ENCODE measurements at regions not wholly inside any gene's neighbourhood (a gene's known extent, or its start where the extent isn't known, plus 50 kb on each side); places are given as distances from the start of the nearest gene placed in this dataset.

DNA sequence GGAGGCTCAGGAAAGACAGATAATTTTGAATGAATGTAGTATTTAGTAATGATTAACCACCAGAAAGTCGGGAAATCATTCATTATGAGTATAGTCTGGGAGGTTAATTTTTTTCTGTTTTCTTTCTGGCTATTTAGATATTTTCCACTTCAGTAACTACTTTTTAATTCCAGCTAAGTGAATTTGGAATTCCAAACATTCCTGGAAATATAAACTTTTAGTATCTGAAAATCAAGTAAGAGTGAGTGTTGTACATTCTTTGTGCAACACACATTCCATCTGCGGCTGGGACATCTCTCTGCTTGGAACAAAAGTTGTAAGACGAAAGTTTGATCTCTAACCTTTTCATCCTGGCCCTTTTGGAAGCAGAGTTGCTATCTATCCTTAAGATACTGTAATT, 275.7 kb upstream of the SPRED2 start:
- DNase-seq (peak; percentile 36), ATAC-seq (ENCODE audit: low read depth) (peak; percentile 81)
- H2BK5ac ChIP-seq (ENCODE audit: low read depth, low read length, poor library complexity, severe bottlenecking) = peak overlapping the region; percentile 11
- peaks cover 5% of the 10 kb centered on the region for H3K27me3 ChIP-seq (ENCODE audit: control insufficient read depth, insufficient read depth, low read length)
- TF ChIP-seq BHLHE40 (IDR thresholded peaks at IDR 0.05; ENCODE audit: low read depth, low read length) = no peak
- peak; percentile 13; the same call in 1 of the 2 replicates for TF ChIP-seq CEBPB (IDR thresholded peaks at IDR 0.05; ENCODE audit: low read depth, low read length)
- H4K8ac ChIP-seq (ENCODE audit: low read depth in 2 of 2, low read length in 2 of 2) = peak overlapping the region in 1 of 2 experiments; percentile 56; a peak in 1 of 4 replicates
- H4K20me1 ChIP-seq (ENCODE audit: insufficient read depth, low read length) = no peaks in the 10 kb centered on the region
- in situ Hi-C loops (cut with MboI; ENCODE audit: low sequenced_read_pairs) = no loop called here
- no peak overlapping the region; the same call in 1 of the 2 replicates for H3K9ac ChIP-seq (ENCODE audit: low read depth, low read length)
- H3K27ac ChIP-seq (ENCODE audit: insufficient read depth, low read length) = peak overlapping the region; percentile 68; the same call in 1 of the 2 replicates
- H3K4me2 ChIP-seq (ENCODE audit: low read depth, low read length) = peak overlapping the region; percentile 75
- H3K4me1 ChIP-seq (ENCODE audit: control insufficient read depth, insufficient read depth, low read length) = peaks cover 5% of the 10 kb centered on the region
- H3K9me1 ChIP-seq (ENCODE audit: insufficient read depth, low read length) = peaks cover 2% of the 10 kb centered on the region; the same call in 1 of the 2 replicates
- H3K14ac ChIP-seq (replicated peaks; ENCODE audit: low read depth, low read length) = no peak overlapping the region
- H3K4me3 ChIP-seq (ENCODE audit: insufficient read depth, low read depth, low read length) = no peak overlapping the region
- peak overlapping the region; percentile 66 for H3K4ac ChIP-seq (ENCODE audit: low read depth, low read length)
- H3K23ac ChIP-seq (ENCODE audit: low read depth, low read length) = no peak overlapping the region
- no peak overlapping the region for H4K5ac ChIP-seq (ENCODE audit: low read depth, low read length)
- peak overlapping the region; percentile 31; the same call in 1 of the 2 replicates for H2BK20ac ChIP-seq (ENCODE audit: low read depth, low read length)
- H3K56ac ChIP-seq (ENCODE audit: extremely low read depth, insufficient read depth, low read length) = no peak overlapping the region
- no peaks in the 10 kb centered on the region for H3K9me3 ChIP-seq (ENCODE audit: control insufficient read depth, insufficient read depth, low read length)
- intact Hi-C loops (cut with micrococcal nuclease) = loop anchor here (2.0 kb wide), 1 partner anchor 45 kb away; no protein-coding TSS in a partner anchor
- 0 out of 2 replicates have a peak overlapping the region, but pooled peaks have one; percentile 36 for H4K91ac ChIP-seq (ENCODE audit: insufficient read depth, low read depth, low read length)
- dilution Hi-C loops (cut with HindIII; ENCODE audit: low sequenced_read_pairs, unreplicated experiment) = no loop called here
- H2BK15ac ChIP-seq (ENCODE audit: low read depth, low read length) = no peak overlapping the region
- no CpG with 5 or more reads among the region's 3 CpGs for WGBS, 2 experiments (ENCODE audit: extremely low coverage in 2 of 2, insufficient read length in 1 of 2)
- POLR2A ChIA-PET (ENCODE audit: unreplicated experiment) = no interaction called here
- H3K18ac ChIP-seq (ENCODE audit: low read depth, low read length) = peak overlapping the region; percentile 93
- peak overlapping the region; percentile 53 for H2AFZ ChIP-seq (replicated peaks; ENCODE audit: low read length, poor library complexity)
- H3K36me3 ChIP-seq (ENCODE audit: control insufficient read depth, insufficient read depth, low read length) = no peaks in the 10 kb centered on the region
- 0 out of 2 replicates have a peak overlapping the region, but pooled peaks have one; percentile 44 for H2AK5ac ChIP-seq (ENCODE audit: low read depth, low read length)
- peak overlapping the region; percentile 59 for H2BK120ac ChIP-seq (ENCODE audit: low read depth, low read length)
- no peak overlapping the region for H2AK9ac ChIP-seq (replicated peaks; ENCODE audit: low read depth, low read length, poor library complexity)
- no TSS peak for BruUV-seq (replicated peaks)
- CTCF ChIA-PET = no interaction called here
- no peaks in the 10 kb centered on the region for H3K79me1 ChIP-seq (ENCODE audit: low read depth in 1 of 2, low read length in 2 of 2)

Data from IMR-90 (cell line).